ENCODE measurements at regions not wholly inside any gene's neighbourhood (a gene's known extent, or its start where the extent isn't known, plus 50 kb on each side); places are given as distances from the start of the nearest gene placed in this dataset.

DNA sequence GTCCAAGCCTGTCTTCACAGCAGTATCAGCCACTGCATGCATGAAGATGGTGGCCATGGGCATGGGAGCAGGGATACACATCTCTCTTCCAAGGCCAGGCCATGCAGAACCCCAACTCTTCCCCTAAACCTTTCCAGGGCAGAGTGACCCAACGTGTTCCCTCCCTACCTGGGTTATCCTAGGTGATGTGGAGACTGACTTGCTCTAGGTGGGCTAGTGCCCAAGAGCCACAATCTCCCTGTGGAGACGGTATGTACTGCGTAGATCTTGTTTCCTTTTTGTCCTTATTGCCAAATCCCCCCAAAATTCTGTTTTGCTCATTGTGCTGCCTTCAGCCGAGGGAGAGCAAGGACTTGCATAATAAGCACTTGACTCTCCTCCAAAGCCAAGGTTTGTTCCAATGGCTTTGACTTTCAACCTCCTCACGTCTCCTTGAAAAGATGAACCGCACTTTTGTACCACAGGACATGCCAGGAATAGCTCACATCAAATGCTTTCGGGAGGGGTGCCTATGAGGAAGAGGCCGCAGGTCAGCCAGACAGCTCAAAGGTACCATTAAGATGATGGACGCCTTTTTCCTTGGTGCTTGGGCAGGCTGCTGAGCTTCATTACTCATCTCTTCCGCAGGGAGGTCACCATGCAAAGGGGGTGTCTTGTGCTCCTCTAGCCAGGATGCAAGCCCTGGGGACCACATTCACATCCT lies 76.2 kb upstream of the GLI2 start:
- DNase-seq (ENCODE audit: insufficient read length), result no peak
- FAIRE-seq, result no peak
- TF ChIP-seq TAF1 (IDR thresholded peaks at IDR 0.05; ENCODE audit: borderline replicate concordance, low read depth, low read length) (no peak), POLR2AphosphoS5 (IDR thresholded peaks at IDR 0.05; ENCODE audit: low read depth, low read length) (no peak), POLR2A (IDR thresholded peaks at IDR 0.05; ENCODE audit: low read depth, low read length) (no peak)

DNA sequence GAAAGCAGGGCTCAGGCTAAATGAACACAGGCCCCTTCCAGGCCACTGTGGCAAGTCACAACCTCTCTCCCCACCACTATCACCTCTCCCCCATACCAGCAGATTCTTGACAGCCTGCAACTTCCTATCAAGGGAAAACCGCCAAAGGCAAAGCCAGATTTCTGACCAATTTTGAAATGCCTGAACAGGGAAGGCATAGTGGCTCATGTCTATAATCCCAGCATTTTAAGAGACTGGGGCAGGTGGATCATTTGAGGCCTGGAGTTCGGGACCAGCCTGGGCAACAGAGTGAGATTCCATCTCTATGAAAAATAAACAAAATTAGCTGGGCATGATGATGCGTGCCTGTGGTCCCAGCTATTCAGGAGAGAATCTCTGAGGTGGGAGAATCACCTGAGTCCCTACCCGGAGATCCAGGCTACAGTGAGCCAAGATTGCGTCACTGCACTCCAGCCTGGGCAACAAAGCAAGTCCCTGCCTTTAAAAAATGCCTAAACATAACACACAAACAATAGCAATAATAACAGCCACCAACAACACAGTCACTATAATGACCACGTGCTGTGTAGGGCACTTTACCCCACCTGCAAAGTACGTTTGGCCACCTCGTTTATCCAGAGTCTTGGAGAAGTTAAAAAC lies 75.5 kb upstream of the GLI2 start:
- FAIRE-seq (no peak), DNase-seq (ENCODE audit: insufficient read length) (no peak)
- TF ChIP-seq POLR2AphosphoS5 (IDR thresholded peaks at IDR 0.05; ENCODE audit: low read depth, low read length) (no peak), TAF1 (IDR thresholded peaks at IDR 0.05; ENCODE audit: borderline replicate concordance, low read depth, low read length) (no peak), POLR2A (IDR thresholded peaks at IDR 0.05; ENCODE audit: low read depth, low read length) (no peak)

GRCh38 chr2:120660771-120661459 lies 74.8 kb upstream of the GLI2 start:
- FAIRE-seq, result no peak
- TF ChIP-seq POLR2A (IDR thresholded peaks at IDR 0.05; ENCODE audit: low read depth, low read length), result no peak
- no peak for TF ChIP-seq POLR2AphosphoS5 (IDR thresholded peaks at IDR 0.05; ENCODE audit: low read depth, low read length)
- TF ChIP-seq TAF1 (IDR thresholded peaks at IDR 0.05; ENCODE audit: borderline replicate concordance, low read depth, low read length), result no peak
- DNase-seq (ENCODE audit: insufficient read length), result no peak

GRCh38 chr2:120661551-120661950 lies 74.1 kb upstream of the GLI2 start:
- DNase-seq (ENCODE audit: insufficient read length) (no peak), FAIRE-seq (no peak)
- TF ChIP-seq TAF1 (IDR thresholded peaks at IDR 0.05; ENCODE audit: borderline replicate concordance, low read depth, low read length), result no peak

DNA sequence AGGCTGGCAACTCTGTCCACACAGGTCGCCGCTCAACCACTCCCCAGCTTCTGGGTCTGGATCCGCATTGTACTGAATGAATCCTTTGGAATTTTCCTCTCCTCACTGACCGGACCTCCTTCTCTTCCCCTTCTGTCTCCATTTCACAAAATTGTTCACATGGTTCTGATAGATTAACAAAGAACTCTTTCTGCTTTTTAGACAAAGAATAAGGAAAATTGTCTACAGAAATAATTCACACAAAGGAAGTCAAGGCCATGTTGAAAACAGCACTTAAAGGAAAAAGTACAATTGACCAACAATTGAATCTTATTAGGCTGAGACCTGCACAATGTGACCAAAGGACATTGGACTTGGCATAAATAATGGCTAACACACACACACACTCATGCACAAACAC lies 73.6 kb upstream of the GLI2 start:
- FAIRE-seq, result no peak
- TF ChIP-seq POLR2A (IDR thresholded peaks at IDR 0.05; ENCODE audit: low read depth, low read length) (no peak), POLR2AphosphoS5 (IDR thresholded peaks at IDR 0.05; ENCODE audit: low read depth, low read length) (no peak), TAF1 (IDR thresholded peaks at IDR 0.05; ENCODE audit: borderline replicate concordance, low read depth, low read length) (no peak)
- DNase-seq (ENCODE audit: insufficient read length), result no peak

GRCh38 chr2:120662746-120663145 lies 72.9 kb upstream of the GLI2 start:
- TF ChIP-seq POLR2A (IDR thresholded peaks at IDR 0.05; ENCODE audit: low read depth, low read length), result no peak
- TF ChIP-seq TAF1 (IDR thresholded peaks at IDR 0.05; ENCODE audit: borderline replicate concordance, low read depth, low read length), result no peak
- no peak for TF ChIP-seq POLR2AphosphoS5 (IDR thresholded peaks at IDR 0.05; ENCODE audit: low read depth, low read length)

DNA sequence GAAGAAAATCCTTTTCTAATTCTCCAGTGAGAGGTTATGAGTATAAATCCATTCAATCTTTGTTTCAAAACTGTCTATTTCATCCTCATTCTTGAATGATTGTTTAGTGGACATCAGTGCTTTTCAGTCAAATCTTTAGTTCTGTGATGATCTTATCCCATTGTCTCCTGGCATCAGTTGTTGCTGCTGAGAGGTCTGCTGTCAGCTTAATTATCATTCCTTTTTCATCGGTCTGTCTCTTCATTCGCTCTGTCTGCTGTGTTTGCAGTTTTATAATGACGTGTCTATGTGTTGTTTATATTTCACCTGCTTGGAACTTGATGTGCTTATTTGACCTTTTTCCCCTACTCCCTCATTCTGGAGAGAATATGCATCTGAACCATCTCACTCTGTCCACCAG lies 69.2 kb upstream of the GLI2 start:
- DNase-seq (ENCODE audit: insufficient read length) (no peak), FAIRE-seq (no peak)
- TF ChIP-seq POLR2A (IDR thresholded peaks at IDR 0.05; ENCODE audit: low read depth, low read length) (no peak), TAF1 (IDR thresholded peaks at IDR 0.05; ENCODE audit: borderline replicate concordance, low read depth, low read length) (no peak), POLR2AphosphoS5 (IDR thresholded peaks at IDR 0.05; ENCODE audit: low read depth, low read length) (no peak)

More at GRCh38 chr2:120662746-120663145, 72.9 kb upstream of the GLI2 start:
- DNase-seq (ENCODE audit: insufficient read length) (no peak), FAIRE-seq (no peak)

GRCh38 chr2:120667981-120668380 lies 67.7 kb upstream of the GLI2 start:
- DNase-seq (ENCODE audit: insufficient read length) (no peak), FAIRE-seq (no peak)
- TF ChIP-seq TAF1 (IDR thresholded peaks at IDR 0.05; ENCODE audit: borderline replicate concordance, low read depth, low read length) (no peak), POLR2A (IDR thresholded peaks at IDR 0.05; ENCODE audit: low read depth, low read length) (no peak), POLR2AphosphoS5 (IDR thresholded peaks at IDR 0.05; ENCODE audit: low read depth, low read length) (no peak)

- no peak for DNase-seq (ENCODE audit: insufficient read length)
- FAIRE-seq, result no peak
Measured at GRCh38 chr2:120669121-120669952, 66.3 kb upstream of the GLI2 start.

DNA sequence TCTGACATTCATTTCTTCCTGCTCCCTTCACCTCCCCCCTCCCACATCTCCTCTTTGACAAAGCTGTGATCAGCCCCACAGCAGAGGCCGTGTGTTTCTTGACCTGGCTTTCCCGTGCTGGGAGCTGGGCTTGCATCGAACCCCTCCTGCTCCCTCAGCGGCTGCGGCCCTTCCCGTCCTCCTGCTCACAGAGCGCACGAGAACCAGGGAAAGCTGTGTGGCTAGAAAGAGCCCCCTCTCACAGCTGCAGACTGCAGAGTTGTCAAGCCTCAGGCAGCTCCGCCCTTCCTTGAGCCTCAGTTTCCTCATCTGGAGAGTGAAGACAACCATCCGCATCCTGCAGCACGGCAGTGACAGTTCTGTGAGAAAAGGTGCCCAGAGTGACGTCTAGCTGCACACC lies 65.7 kb upstream of the GLI2 start:
- FAIRE-seq (no peak), DNase-seq (ENCODE audit: insufficient read length) (no peak)
- no peak for TF ChIP-seq POLR2A (IDR thresholded peaks at IDR 0.05; ENCODE audit: low read depth, low read length)
- no peak for TF ChIP-seq TAF1 (IDR thresholded peaks at IDR 0.05; ENCODE audit: borderline replicate concordance, low read depth, low read length)
- no peak for TF ChIP-seq POLR2AphosphoS5 (IDR thresholded peaks at IDR 0.05; ENCODE audit: low read depth, low read length)

More at GRCh38 chr2:120669121-120669952, 66.3 kb upstream of the GLI2 start:
- TF ChIP-seq TAF1 (IDR thresholded peaks at IDR 0.05; ENCODE audit: borderline replicate concordance, low read depth, low read length), result no peak
- no peak for TF ChIP-seq POLR2AphosphoS5 (IDR thresholded peaks at IDR 0.05; ENCODE audit: low read depth, low read length)
- TF ChIP-seq POLR2A (IDR thresholded peaks at IDR 0.05; ENCODE audit: low read depth, low read length), result no peak

- DNase-seq (ENCODE audit: insufficient read length) (no peak), FAIRE-seq (no peak)
- TF ChIP-seq POLR2AphosphoS5 (IDR thresholded peaks at IDR 0.05; ENCODE audit: low read depth, low read length), result no peak
- no peak for TF ChIP-seq POLR2A (IDR thresholded peaks at IDR 0.05; ENCODE audit: low read depth, low read length)
- no peak for TF ChIP-seq TAF1 (IDR thresholded peaks at IDR 0.05; ENCODE audit: borderline replicate concordance, low read depth, low read length)
Measured at GRCh38 chr2:120670371-120670770, 65.3 kb upstream of the GLI2 start.
